ENCODE measurements at regions not wholly inside any gene's neighbourhood (a gene's known extent, or its start where the extent isn't known, plus 50 kb on each side); places are given as distances from the start of the nearest gene placed in this dataset.

- TF ChIP-seq, protein P1, sequence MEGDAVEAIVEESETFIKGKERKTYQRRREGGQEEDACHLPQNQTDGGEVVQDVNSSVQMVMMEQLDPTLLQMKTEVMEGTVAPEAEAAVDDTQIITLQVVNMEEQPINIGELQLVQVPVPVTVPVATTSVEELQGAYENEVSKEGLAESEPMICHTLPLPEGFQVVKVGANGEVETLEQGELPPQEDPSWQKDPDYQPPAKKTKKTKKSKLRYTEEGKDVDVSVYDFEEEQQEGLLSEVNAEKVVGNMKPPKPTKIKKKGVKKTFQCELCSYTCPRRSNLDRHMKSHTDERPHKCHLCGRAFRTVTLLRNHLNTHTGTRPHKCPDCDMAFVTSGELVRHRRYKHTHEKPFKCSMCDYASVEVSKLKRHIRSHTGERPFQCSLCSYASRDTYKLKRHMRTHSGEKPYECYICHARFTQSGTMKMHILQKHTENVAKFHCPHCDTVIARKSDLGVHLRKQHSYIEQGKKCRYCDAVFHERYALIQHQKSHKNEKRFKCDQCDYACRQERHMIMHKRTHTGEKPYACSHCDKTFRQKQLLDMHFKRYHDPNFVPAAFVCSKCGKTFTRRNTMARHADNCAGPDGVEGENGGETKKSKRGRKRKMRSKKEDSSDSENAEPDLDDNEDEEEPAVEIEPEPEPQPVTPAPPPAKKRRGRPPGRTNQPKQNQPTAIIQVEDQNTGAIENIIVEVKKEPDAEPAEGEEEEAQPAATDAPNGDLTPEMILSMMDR (IDR thresholded peaks at IDR 0.05) = no peak
- no peak for TF ChIP-seq POLR2A (IDR thresholded peaks at IDR 0.05)
Observed at GRCh38 chr14:39668449-39668848, 236.2 kb upstream of the FBXO33 start.
